Lower lobe of right lung (tissue), 2 donors: ENCODE measurements at regions not wholly inside any gene's neighbourhood (a gene's known extent, or its start where the extent isn't known, plus 50 kb on each side); places are given as distances from the start of the nearest gene placed in this dataset.
A peak's percentile ranks its signal among the peaks of the same experiment; 100 is the strongest.
"Not testable (repeated sequence)": the region's sequence is repeated elsewhere in the genome, so short reads cannot be mapped to it uniquely, and the experiment has no call there.

Experiments used
- ATAC-seq, 2 donors: fragments of 200-7000 bp; cut with Tn5 transposase; one replicate each; pipeline ENCODE4 v1.9.1; 2020 to 2022; ENCODE audit warnings: mild to moderate bottlenecking in 2 of 2, moderate library complexity in 2 of 2
- DNase-seq: peaks from one replicate; pipeline ENCODE4 v3.0.0-alpha.2; 2020
- H3K27ac ChIP-seq: fragments of 200-600 bp; one replicate; pipeline ENCODE4 v1.8.0; 2022
- H3K27me3 ChIP-seq: fragments of 200-600 bp; one replicate; pipeline ENCODE4 v1.8.0; 2022; ENCODE audit warnings: low read depth
- H3K36me3 ChIP-seq: fragments of 200-600 bp; one replicate; pipeline ENCODE4 v1.8.0; 2022; ENCODE audit warnings: mild to moderate bottlenecking
- H3K4me1 ChIP-seq: fragments of 200-600 bp; one replicate; pipeline ENCODE4 v1.8.0; 2022
- H3K4me3 ChIP-seq: fragments of 200-600 bp; one replicate; pipeline ENCODE4 v1.8.0; 2022; ENCODE audit warnings: mild to moderate bottlenecking
- H3K9me3 ChIP-seq: fragments of 200-600 bp; one replicate; pipeline ENCODE4 v1.8.0; 2022
- CTCF ChIP-seq: fragments of 200-600 bp; IDR thresholded peaks from one replicate; pipeline ENCODE4 v1.8.0; 2022; ENCODE audit warnings: antibody characterized with exemption, mild to moderate bottlenecking
- intact Hi-C: fragments of 100-400 bp; cut with DNase I; formaldehyde crosslinking; loops from one replicate; pipeline ENCODE4 v1.11.0; 2022
- donor health status: DM: no; HTN: yes; CAD: no; lungs with severe emphysema.

DNA sequence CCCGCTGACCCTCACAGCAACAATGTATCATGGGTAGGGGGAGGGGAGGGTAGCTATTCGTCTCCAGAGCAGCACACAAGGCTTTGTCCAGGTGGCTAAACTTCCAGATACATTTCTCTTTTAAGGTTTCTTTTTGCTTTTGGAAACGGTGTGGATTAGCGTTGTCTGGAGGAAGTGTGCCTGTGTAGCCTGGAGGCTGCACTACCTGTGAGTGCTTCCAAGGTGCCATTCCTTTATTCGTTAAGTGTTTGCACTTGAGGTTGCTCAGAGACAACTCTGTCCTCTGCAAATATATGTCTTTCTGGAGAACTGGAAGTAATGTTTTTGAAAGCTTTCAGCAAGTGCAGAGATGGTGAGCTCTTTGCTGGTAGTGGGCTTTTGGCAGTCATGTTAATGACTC is 53.1 kb downstream of the HSFY1 start:
- intact Hi-C loops, DNase-seq, H3K4me3 ChIP-seq, H3K27me3 ChIP-seq, H3K9me3 ChIP-seq, H3K36me3 ChIP-seq, H3K27ac ChIP-seq, H3K4me1 ChIP-seq: not testable (repeated sequence)
- peak in 1 of 2 donors; percentile 65 for ATAC-seq

DNA sequence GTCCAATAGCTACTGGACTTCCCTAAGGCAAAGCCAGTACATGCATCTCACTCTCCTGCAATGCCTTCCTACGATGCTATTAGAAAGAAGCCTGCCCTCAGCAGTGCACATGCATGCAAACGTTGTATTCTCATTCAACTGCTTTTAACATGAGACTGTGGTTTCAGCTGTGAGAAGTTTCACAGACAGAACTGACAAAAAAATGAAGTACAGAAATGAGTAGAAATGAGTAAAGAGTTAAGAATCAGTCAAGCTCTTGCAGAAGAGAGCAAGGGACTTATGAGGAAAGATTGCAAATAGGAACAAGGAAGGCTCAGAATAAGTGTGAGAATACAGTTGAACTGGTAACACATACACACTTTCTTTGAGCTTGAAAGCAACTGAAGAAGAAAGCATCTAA is 54.8 kb downstream of the HSFY1 start:
- H3K27me3 ChIP-seq, intact Hi-C loops, H3K4me3 ChIP-seq, H3K36me3 ChIP-seq, H3K4me1 ChIP-seq, DNase-seq, H3K9me3 ChIP-seq, ATAC-seq, H3K27ac ChIP-seq: not testable (repeated sequence)

DNA sequence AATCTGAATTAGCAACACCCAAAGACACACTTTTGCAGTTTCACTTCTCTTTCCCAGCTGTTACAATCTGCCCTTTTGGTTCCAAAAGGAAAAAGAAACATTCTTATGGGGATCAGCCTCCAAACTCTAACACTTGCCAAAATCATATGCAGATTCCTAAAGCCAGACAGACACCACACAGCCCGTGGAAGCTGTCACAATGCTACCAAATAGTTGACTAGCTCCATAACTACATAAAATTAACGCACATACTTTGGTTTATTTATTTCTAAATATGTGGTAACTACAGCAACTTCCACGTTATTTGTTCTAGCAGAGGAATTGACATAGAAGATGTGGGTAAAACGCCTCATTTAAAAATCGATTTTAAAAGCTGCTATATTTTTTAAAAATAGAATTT is 59.7 kb downstream of the HSFY1 start:
- DNase-seq, H3K27me3 ChIP-seq, H3K36me3 ChIP-seq, H3K27ac ChIP-seq, H3K9me3 ChIP-seq, ATAC-seq, intact Hi-C loops, H3K4me3 ChIP-seq, H3K4me1 ChIP-seq: not testable (repeated sequence)

- not testable (repeated sequence) for ATAC-seq
These were observed 61.7 kb downstream of the HSFY1 start for GRCh38 chrY:18608205-18608604.

DNA sequence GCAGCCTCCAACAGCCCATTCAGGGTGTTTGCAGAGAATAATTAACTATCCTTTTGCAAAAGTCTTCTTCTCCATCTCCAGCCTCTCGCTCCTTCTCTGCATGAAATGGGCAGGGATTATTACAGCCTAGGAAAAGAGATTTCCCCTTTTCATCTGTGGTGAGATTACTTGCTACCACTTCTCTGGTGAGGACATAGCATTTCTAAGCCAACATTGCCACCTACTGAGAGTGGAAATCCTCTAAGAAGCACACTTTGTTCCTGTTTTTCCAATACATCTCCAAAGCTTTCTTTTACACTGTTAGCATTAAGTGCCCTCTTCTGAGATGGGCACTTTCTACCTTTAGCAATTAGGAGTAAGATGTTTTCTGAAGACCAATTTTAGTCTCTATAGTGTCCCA is 69.3 kb downstream of the HSFY1 start:
- ATAC-seq, intact Hi-C loops, H3K27ac ChIP-seq: not testable (repeated sequence)

More at GRCh38 chrY:18608205-18608604, 61.7 kb downstream of the HSFY1 start:
- H3K4me1 ChIP-seq, H3K27me3 ChIP-seq, DNase-seq, H3K9me3 ChIP-seq, H3K4me3 ChIP-seq, H3K36me3 ChIP-seq, H3K27ac ChIP-seq, intact Hi-C loops: not testable (repeated sequence)

DNA sequence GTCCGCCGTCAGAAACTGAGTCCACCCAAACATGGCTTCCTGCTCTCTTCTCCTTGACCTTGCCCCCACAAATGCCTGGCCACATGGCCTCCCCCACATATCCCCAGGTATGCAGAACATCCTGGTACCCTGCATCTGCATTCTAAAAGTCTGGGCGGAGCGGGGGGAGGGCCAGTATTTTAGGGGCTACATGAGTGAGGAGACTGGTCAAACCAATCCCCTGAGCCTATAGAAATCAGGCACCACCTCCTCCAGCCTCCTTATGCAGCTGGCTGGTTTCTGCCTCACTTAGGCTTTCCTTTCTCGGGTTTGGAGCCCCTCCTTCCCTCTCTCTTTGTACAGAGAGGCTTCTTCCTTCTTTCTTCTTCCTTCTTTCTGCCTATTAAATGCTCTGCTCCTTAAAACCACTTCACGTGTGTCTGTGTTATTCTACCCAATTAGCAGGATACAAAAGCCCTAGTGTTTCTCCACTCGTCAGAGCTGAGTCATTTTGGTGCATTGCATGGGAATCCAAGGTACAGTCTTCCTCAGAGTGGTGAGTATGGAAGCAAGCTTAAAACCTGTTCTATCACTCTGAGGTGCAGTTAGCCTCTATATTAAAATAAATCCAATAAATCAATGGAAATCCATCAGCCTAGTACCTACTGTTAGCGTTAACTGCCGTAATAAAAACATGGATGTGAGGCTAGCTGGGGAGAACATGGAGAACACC is 83.4 kb downstream of the HSFY1 start:
- H3K4me3 ChIP-seq, H3K36me3 ChIP-seq, intact Hi-C loops, H3K9me3 ChIP-seq, ATAC-seq, DNase-seq, H3K4me1 ChIP-seq, H3K27ac ChIP-seq, H3K27me3 ChIP-seq: not testable (repeated sequence)

More for the DNA sequence above, 69.3 kb downstream of the HSFY1 start:
- not testable (repeated sequence) for H3K9me3 ChIP-seq, DNase-seq, H3K4me3 ChIP-seq, H3K27me3 ChIP-seq, H3K4me1 ChIP-seq, H3K36me3 ChIP-seq

GRCh38 chrY:18630571-18630970 is 84.1 kb downstream of the HSFY1 start:
- H3K27me3 ChIP-seq, ATAC-seq, H3K4me1 ChIP-seq, intact Hi-C loops, H3K27ac ChIP-seq, DNase-seq, H3K4me3 ChIP-seq, H3K9me3 ChIP-seq, H3K36me3 ChIP-seq: not testable (repeated sequence)

DNA sequence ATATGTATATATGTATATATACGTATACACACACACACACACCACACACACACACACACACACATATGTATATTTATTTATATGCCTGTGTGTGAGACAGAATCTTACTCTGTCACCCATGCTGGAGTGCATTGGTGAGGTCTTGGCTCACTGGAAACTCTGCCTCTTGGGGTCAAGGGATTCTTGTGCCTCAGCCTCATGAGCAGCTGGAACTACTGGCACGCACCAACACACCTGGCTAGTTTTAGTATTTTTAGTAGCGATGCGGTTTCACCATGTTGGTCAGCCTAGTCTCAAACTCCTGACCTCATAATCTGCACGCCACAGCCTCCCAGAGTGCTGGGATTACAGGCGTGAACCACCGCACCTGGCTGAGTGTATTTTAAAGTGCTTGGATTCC is 85.1 kb downstream of the HSFY1 start:
- H3K9me3 ChIP-seq, ATAC-seq, H3K4me3 ChIP-seq, H3K27ac ChIP-seq, H3K27me3 ChIP-seq, DNase-seq, H3K36me3 ChIP-seq, intact Hi-C loops, H3K4me1 ChIP-seq: not testable (repeated sequence)

GRCh38 chrY:18650746-18651145 is 104.2 kb downstream of the HSFY1 start:
- Histone ChIP-seq H3K4me3 (no peak overlapping the region), H3K9me3 (no peaks in the 10 kb centered on the region), H3K36me3 (no peaks in the 10 kb centered on the region), H3K27me3 (no peaks in the 10 kb centered on the region), H3K4me1 (no peaks in the 10 kb centered on the region), H3K27ac (no peak overlapping the region)
- TF ChIP-seq CTCF = no peak
- ATAC-seq (no peak), DNase-seq (no peak)
- intact Hi-C loops = no loop called here

DNA sequence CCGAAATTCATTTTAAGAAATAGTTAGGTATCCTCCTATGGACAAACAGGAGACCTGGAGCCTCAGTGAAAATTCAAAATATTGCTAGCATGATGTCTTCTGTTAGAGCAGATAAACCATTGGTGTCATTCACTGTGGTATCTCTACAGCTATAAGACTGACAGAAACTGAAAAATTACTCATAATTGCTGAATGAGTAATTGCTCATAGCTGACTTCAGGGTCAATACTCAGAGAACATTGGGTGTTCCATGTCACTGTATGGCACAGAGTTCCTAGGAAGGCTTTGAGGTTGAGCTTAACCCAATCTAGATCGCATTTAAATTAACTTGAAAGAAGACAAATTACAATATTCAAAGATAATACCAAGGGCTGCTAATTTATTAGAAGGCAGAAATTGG is 109.0 kb downstream of the HSFY2 start:
- intact Hi-C loops = no loop called here
- H3K27ac ChIP-seq = no peak overlapping the region
- ATAC-seq = no peak

More for the DNA sequence above, 109.0 kb downstream of the HSFY2 start:
- Histone ChIP-seq H3K27me3 (no peaks in the 10 kb centered on the region), H3K36me3 (no peaks in the 10 kb centered on the region), H3K4me3 (no peak overlapping the region), H3K9me3 (no peaks in the 10 kb centered on the region), H3K4me1 (no peaks in the 10 kb centered on the region)
- DNase-seq = no peak
- TF ChIP-seq CTCF = no peak
